ENCODE measurements at regions not wholly inside any gene's neighbourhood (a gene's known extent, or its start where the extent isn't known, plus 50 kb on each side); places are given as distances from the start of the nearest gene placed in this dataset.
A peak's percentile ranks its signal among the peaks of the same experiment; 100 is the strongest.

GRCh38 chr2:9139491-9140443, 66.8 kb upstream of the ASAP2 start:
- peak in 3 of 4 donors; percentile 23 to 63 (median 47) for DNase-seq (ENCODE audit: low read depth in 4 of 4, low spot score in 3 of 4)

GRCh38 chr2:9137379-9138150, 69.0 kb upstream of the ASAP2 start:
- DNase-seq (ENCODE audit: low read depth in 4 of 4, low spot score in 3 of 4): no peak

- DNase-seq (ENCODE audit: low read depth in 4 of 4, low spot score in 3 of 4): no peak
Measured at GRCh38 chr2:9135822-9136558, 70.6 kb upstream of the ASAP2 start.

GRCh38 chr2:9127316-9127715, 79.3 kb upstream of the ASAP2 start:
- no peak for DNase-seq (ENCODE audit: low read depth in 4 of 4, low spot score in 3 of 4)

- no peak for DNase-seq (ENCODE audit: low read depth in 4 of 4, low spot score in 3 of 4)
Measured at GRCh38 chr2:9126540-9126939, 80.1 kb upstream of the ASAP2 start.

GRCh38 chr2:9124231-9124741, 82.3 kb upstream of the ASAP2 start:
- DNase-seq (ENCODE audit: low read depth in 4 of 4, low spot score in 3 of 4): no peak

- no peak for DNase-seq (ENCODE audit: low read depth in 4 of 4, low spot score in 3 of 4)
Measured at GRCh38 chr2:9123069-9123468, 83.5 kb upstream of the ASAP2 start.

GRCh38 chr2:9122367-9122766, 84.2 kb upstream of the ASAP2 start:
- DNase-seq (ENCODE audit: low read depth in 4 of 4, low spot score in 3 of 4): no peak

GRCh38 chr2:9118383-9118960, 88.1 kb upstream of the ASAP2 start:
- DNase-seq (ENCODE audit: low read depth in 4 of 4, low spot score in 3 of 4): no peak

- no peak for DNase-seq (ENCODE audit: low read depth in 4 of 4, low spot score in 3 of 4)
Measured at GRCh38 chr2:9115229-9115628, 91.4 kb upstream of the ASAP2 start.

GRCh38 chr2:9114458-9114857, 92.2 kb upstream of the ASAP2 start:
- DNase-seq (ENCODE audit: low read depth in 4 of 4, low spot score in 3 of 4): no peak

GRCh38 chr2:9113916-9114315, 92.7 kb upstream of the ASAP2 start:
- DNase-seq (ENCODE audit: low read depth in 4 of 4, low spot score in 3 of 4): no peak

GRCh38 chr2:9113262-9113661, 93.3 kb upstream of the ASAP2 start:
- DNase-seq (ENCODE audit: low read depth in 4 of 4, low spot score in 3 of 4): no peak

- no peak for DNase-seq (ENCODE audit: low read depth in 4 of 4, low spot score in 3 of 4)
Measured at GRCh38 chr2:9112079-9112721, 94.4 kb upstream of the ASAP2 start.

GRCh38 chr2:9110893-9111569, 95.6 kb upstream of the ASAP2 start:
- no peak for DNase-seq (ENCODE audit: low read depth in 4 of 4, low spot score in 3 of 4)

GRCh38 chr2:9110346-9110884, 96.2 kb upstream of the ASAP2 start:
- DNase-seq (ENCODE audit: low read depth in 4 of 4, low spot score in 3 of 4): no peak

GRCh38 chr2:9109871-9110270, 96.7 kb upstream of the ASAP2 start:
- DNase-seq (ENCODE audit: low read depth in 4 of 4, low spot score in 3 of 4): no peak

GRCh38 chr2:9108210-9108967, 98.2 kb upstream of the ASAP2 start:
- DNase-seq (ENCODE audit: low read depth in 4 of 4, low spot score in 3 of 4): no peak

Measured in right renal pelvis (tissue), 4 donors.